ENCODE measurements at regions not wholly inside any gene's neighbourhood (a gene's known extent, or its start where the extent isn't known, plus 50 kb on each side); places are given as distances from the start of the nearest gene placed in this dataset.

DNA sequence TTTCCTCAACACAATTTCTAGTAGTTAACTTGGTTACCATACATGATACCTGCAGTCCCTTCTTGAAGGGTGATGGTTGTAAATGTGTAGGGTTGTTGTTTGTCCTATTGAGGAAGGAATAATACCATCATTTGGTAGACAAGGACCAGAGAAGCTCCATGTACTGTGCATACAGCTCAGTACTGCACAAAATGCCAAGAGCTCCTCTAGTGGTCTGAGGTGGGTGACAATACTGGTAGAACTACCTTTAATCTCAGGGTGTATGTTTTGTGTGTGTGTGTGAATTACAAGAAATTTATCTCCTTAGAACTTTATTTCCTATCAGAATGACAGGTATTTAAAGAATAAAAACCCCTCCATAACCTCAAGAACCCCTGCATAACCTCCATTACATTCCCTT, 575.3 kb downstream of the TMTC2 start:
- TF ChIP-seq EZH2 (IDR thresholded peaks at IDR 0.05; ENCODE audit: borderline replicate concordance, low read length) = no peak
- TF ChIP-seq, protein P1, sequence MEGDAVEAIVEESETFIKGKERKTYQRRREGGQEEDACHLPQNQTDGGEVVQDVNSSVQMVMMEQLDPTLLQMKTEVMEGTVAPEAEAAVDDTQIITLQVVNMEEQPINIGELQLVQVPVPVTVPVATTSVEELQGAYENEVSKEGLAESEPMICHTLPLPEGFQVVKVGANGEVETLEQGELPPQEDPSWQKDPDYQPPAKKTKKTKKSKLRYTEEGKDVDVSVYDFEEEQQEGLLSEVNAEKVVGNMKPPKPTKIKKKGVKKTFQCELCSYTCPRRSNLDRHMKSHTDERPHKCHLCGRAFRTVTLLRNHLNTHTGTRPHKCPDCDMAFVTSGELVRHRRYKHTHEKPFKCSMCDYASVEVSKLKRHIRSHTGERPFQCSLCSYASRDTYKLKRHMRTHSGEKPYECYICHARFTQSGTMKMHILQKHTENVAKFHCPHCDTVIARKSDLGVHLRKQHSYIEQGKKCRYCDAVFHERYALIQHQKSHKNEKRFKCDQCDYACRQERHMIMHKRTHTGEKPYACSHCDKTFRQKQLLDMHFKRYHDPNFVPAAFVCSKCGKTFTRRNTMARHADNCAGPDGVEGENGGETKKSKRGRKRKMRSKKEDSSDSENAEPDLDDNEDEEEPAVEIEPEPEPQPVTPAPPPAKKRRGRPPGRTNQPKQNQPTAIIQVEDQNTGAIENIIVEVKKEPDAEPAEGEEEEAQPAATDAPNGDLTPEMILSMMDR (IDR thresholded peaks at IDR 0.05; ENCODE audit: low read length) = peak; percentile 26; the same call in 1 of the 2 replicates
